Small intestine (tissue), 7 donors: ENCODE measurements at regions not wholly inside any gene's neighbourhood (a gene's known extent, or its start where the extent isn't known, plus 50 kb on each side); places are given as distances from the start of the nearest gene placed in this dataset.

Source experiments
- DNase-seq, 2 donors: peaks; one replicate each; pipeline versions ENCODE4 v3.0.0 to v3.0.0-alpha.2; 2013
- FAIRE-seq: peaks from 2 replicates; lab custom pipeline; 2012; peaks lifted over from hg19 to GRCh38; lab: Jason Lieb, UNC
- H3K27ac ChIP-seq, 3 donors: one replicate each; pipeline ENCODE4 v1.5.1; 2013; ENCODE audit warnings: low read length in 2 of 3, mild to moderate bottlenecking in 2 of 3, control low read depth in 1 of 3, inconsistent platforms in 1 of 3, low read depth in 1 of 3, moderate library complexity in 1 of 3
- H3K27me3 ChIP-seq, 3 donors: one replicate each; pipeline ENCODE4 v1.6.1; 2013; ENCODE audit warnings: low read length in 3 of 3, inconsistent platforms in 1 of 3; ENCODE audit not compliant: control insufficient read depth in 3 of 3, insufficient read depth in 3 of 3
- H3K36me3 ChIP-seq, 3 donors: one replicate each; pipeline ENCODE4 v1.6.1; 2013; ENCODE audit warnings: low read length in 3 of 3, inconsistent platforms in 1 of 3, low read depth in 1 of 3, mild to moderate bottlenecking in 1 of 3, moderate library complexity in 1 of 3; ENCODE audit not compliant: control insufficient read depth in 3 of 3, insufficient read depth in 2 of 3
- H3K4me1 ChIP-seq, 3 donors: one replicate each; pipeline ENCODE4 v1.6.1; 2013; ENCODE audit warnings: low read length in 2 of 3, inconsistent platforms in 1 of 3, low read depth in 1 of 3, mild to moderate bottlenecking in 1 of 3, moderate library complexity in 1 of 3; ENCODE audit not compliant: control insufficient read depth in 3 of 3, insufficient read depth in 2 of 3
- H3K4me3 ChIP-seq, 3 donors: one replicate each; pipeline ENCODE4 v1.5.1; 2013; ENCODE audit warnings: low read length in 3 of 3, control low read depth in 1 of 3, inconsistent platforms in 1 of 3, low read depth in 1 of 3, mild to moderate bottlenecking in 1 of 3, moderate library complexity in 1 of 3
- H3K9me3 ChIP-seq, 2 donors: one replicate each; pipeline ENCODE4 v1.6.1; 2013; ENCODE audit warnings: low read depth in 1 of 2, low read length in 1 of 2; ENCODE audit not compliant: control insufficient read depth in 2 of 2, insufficient read depth in 1 of 2
- WGBS, 3 donors: extraction: QIAGEN DNeasy Blood & Tissue Kit; methylation state at CpG; one replicate each; pipeline ENCODE4 v1.1.7; 2013; 5-methylcytosine and 5-hydroxymethylcytosine counted together
- donor health status: healthy with polysubstance abuse.
- donor health status: control.
- donor health status: control.
- donor health status: Bipolar disorder and iron deficiency.
- donor health status: healthy.

- DNase-seq (no peak), FAIRE-seq (no peak)
- 60 to 82% (median 66%) methylated on average over 2 of the region's 2 CpGs for WGBS, 3 donors
- Histone ChIP-seq H3K4me1 (no peaks in the 10 kb centered on the region), H3K27ac (no peak overlapping the region), H3K27me3 (no peaks in the 10 kb centered on the region), H3K9me3 (no peaks in the 10 kb centered on the region), H3K36me3 (no peaks in the 10 kb centered on the region), H3K4me3 (no peak overlapping the region)
Observed at GRCh38 chr9:14560194-14560593, 133.0 kb downstream of the ZDHHC21 start.

- H3K27ac ChIP-seq, result no peak overlapping the region
- 82 to 95% (median 95%) methylated on average over 4 of the region's 4 CpGs for WGBS, 3 donors
- H3K4me3 ChIP-seq, result no peak overlapping the region
- FAIRE-seq (no peak), DNase-seq (no peak)
- no peaks in the 10 kb centered on the region for H3K27me3 ChIP-seq
- no peaks in the 10 kb centered on the region for H3K9me3 ChIP-seq
- H3K36me3 ChIP-seq, result no peaks in the 10 kb centered on the region
- H3K4me1 ChIP-seq, result no peaks in the 10 kb centered on the region
Observed at GRCh38 chr9:14554886-14555285, 138.3 kb downstream of the ZDHHC21 start.

GRCh38 chr9:14547245-14548060, 145.8 kb downstream of the ZDHHC21 start:
- WGBS, 3 donors, result 74 to 76% (median 75%) methylated on average over 5 of the region's 5 CpGs
- DNase-seq, result no peak
- FAIRE-seq, result no peak

GRCh38 chr9:14546693-14547092, 146.5 kb downstream of the ZDHHC21 start:
- Histone ChIP-seq H3K36me3 (no peaks in the 10 kb centered on the region), H3K9me3 (no peaks in the 10 kb centered on the region), H3K27me3 (no peaks in the 10 kb centered on the region), H3K4me1 (no peaks in the 10 kb centered on the region), H3K27ac (no peak overlapping the region), H3K4me3 (no peak overlapping the region)
- WGBS, 3 donors, result 84 to 93% (median 92%) methylated on average over 4 of the region's 4 CpGs
- no peak for DNase-seq
- no peak for FAIRE-seq

More at GRCh38 chr9:14547245-14548060, 145.8 kb downstream of the ZDHHC21 start:
- Histone ChIP-seq H3K4me1 (no peaks in the 10 kb centered on the region), H3K27me3 (no peaks in the 10 kb centered on the region), H3K9me3 (no peaks in the 10 kb centered on the region), H3K4me3 (no peak overlapping the region), H3K27ac (no peak overlapping the region), H3K36me3 (no peaks in the 10 kb centered on the region)

GRCh38 chr9:14542071-14542470, 151.2 kb downstream of the ZDHHC21 start:
- no peak for FAIRE-seq
- Histone ChIP-seq H3K9me3 (no peaks in the 10 kb centered on the region), H3K36me3 (no peaks in the 10 kb centered on the region), H3K27me3 (peaks cover 0 to under 1% (median 0%) of the 10 kb centered on the region in 3 donors), H3K4me3 (no peak overlapping the region), H3K4me1 (no peaks in the 10 kb centered on the region), H3K27ac (no peak overlapping the region)
- no peak for DNase-seq
- WGBS, 3 donors, result 76 to 85% (median 82%) methylated on average over 4 of the region's 4 CpGs

- Histone ChIP-seq H3K9me3 (no peaks in the 10 kb centered on the region), H3K27ac (no peak overlapping the region), H3K36me3 (no peaks in the 10 kb centered on the region), H3K27me3 (peaks cover 0 to 12% (median 0%) of the 10 kb centered on the region in 3 donors), H3K4me3 (no peak overlapping the region), H3K4me1 (no peaks in the 10 kb centered on the region)
- no peak for DNase-seq
- 79 to 95% (median 93%) methylated on average over 4 of the region's 4 CpGs for WGBS, 3 donors
- FAIRE-seq, result no peak
Observed at GRCh38 chr9:14538526-14538925, 154.7 kb downstream of the ZDHHC21 start.

- H3K36me3 ChIP-seq, result no peaks in the 10 kb centered on the region
- 68 to 78% (median 77%) methylated on average over 12 of the region's 12 CpGs for WGBS, 3 donors
- no peak overlapping the region for H3K27ac ChIP-seq
- no peaks in the 10 kb centered on the region for H3K4me1 ChIP-seq
- no peak for FAIRE-seq
- DNase-seq, result no peak
- H3K9me3 ChIP-seq, result peaks cover 0 to 2% of the 10 kb centered on the region in 2 donors
- H3K4me3 ChIP-seq, result no peak overlapping the region
- peaks cover 0 to 12% (median 0%) of the 10 kb centered on the region in 3 donors for H3K27me3 ChIP-seq
Observed at GRCh38 chr9:14535161-14535955, 157.9 kb downstream of the ZDHHC21 start.

- H3K9me3 ChIP-seq, result peaks cover 0 to 2% of the 10 kb centered on the region in 2 donors
- 66 to 68% (median 67%) methylated on average over 18 to 20 of the region's 20 CpGs for WGBS, 3 donors
- DNase-seq (no peak), FAIRE-seq (no peak)
- H3K4me3 ChIP-seq, result no peak overlapping the region
- H3K36me3 ChIP-seq, result no peaks in the 10 kb centered on the region
- no peak overlapping the region for H3K27ac ChIP-seq
- peaks cover 0 to 12% (median 0%) of the 10 kb centered on the region in 3 donors for H3K27me3 ChIP-seq
- H3K4me1 ChIP-seq, result no peaks in the 10 kb centered on the region
Observed at GRCh38 chr9:14533867-14534640, 159.2 kb downstream of the ZDHHC21 start.
